Caco-2 (cell line): ENCODE measurements at regions not wholly inside any gene's neighbourhood (a gene's known extent, or its start where the extent isn't known, plus 50 kb on each side); places are given as distances from the start of the nearest gene placed in this dataset.

Experiments
- BruUV-seq: library from RNA; stranded (reverse); fragments of 400-500 nt; replicated peaks from 2 replicates; lab custom pipeline; 2021; lab: Mats Ljungman, UMichigan
- CTCF ChIA-PET: fragments of 300-600 bp; sonication (Branson Sonifier 250); formaldehyde crosslinking; loops from one replicate; lab custom pipeline; 2022; ENCODE audit warnings: antibody characterized with exemption; lab: Charles Lee
- POLR2A ChIA-PET: fragments of 300-600 bp; sonication (Branson Sonifier 250); formaldehyde crosslinking; loops from one replicate; lab custom pipeline; 2022; ENCODE audit warnings: antibody characterized with exemption; lab: Charles Lee
- DNase-seq, 2 experiments: peaks; one replicate each; pipeline versions ENCODE4 v3.0.0 to v3.0.0-alpha.2; 2020 to 2022
- H3K27me3 ChIP-seq: replicated peaks from 2 replicates; pipeline ENCODE4 v1.6.0; 2011; ENCODE audit warnings: low read length; ENCODE audit not compliant: control insufficient read depth, insufficient read depth
- H3K36me3 ChIP-seq: 2 replicates; pipeline ENCODE4 v1.5.1; 2011; ENCODE audit warnings: low read length; ENCODE audit not compliant: control insufficient read depth, insufficient read depth
- H3K4me1 ChIP-seq: fragments of 250-450 bp; sonication (Bioruptor Pico); 2 replicates; pipeline ENCODE4 v1.5.1; 2020; ENCODE audit warnings: mild to moderate bottlenecking
- H3K4me3 ChIP-seq: 2 replicates; pipeline ENCODE4 v1.5.1; 2011; ENCODE audit warnings: low read depth, mild to moderate bottlenecking, control low read depth, low read length
- H3K9me3 ChIP-seq: fragments of 250-450 bp; sonication (Bioruptor Pico); 2 replicates; pipeline ENCODE4 v1.5.1; 2020; ENCODE audit warnings: mild to moderate bottlenecking, moderate library complexity
- H3K27ac Mint-ChIP-seq: one replicate; pipeline ENCODE4 v1.8.0; 2022; ENCODE audit warnings: mixed read lengths; ENCODE audit not compliant: unreplicated experiment
- H3K27me3 Mint-ChIP-seq: one replicate; pipeline ENCODE4 v1.8.0; 2022; ENCODE audit warnings: mixed read lengths; ENCODE audit not compliant: insufficient read depth, unreplicated experiment
- H3K36me3 Mint-ChIP-seq: one replicate; pipeline ENCODE4 v1.8.0; 2022; ENCODE audit warnings: mild to moderate bottlenecking, mixed read lengths; ENCODE audit not compliant: insufficient read depth, unreplicated experiment
- H3K4me1 Mint-ChIP-seq: one replicate; pipeline ENCODE4 v1.8.0; 2022; ENCODE audit warnings: low read depth, mixed read lengths; ENCODE audit not compliant: unreplicated experiment
- H3K4me3 Mint-ChIP-seq: one replicate; pipeline ENCODE4 v1.8.0; 2022; ENCODE audit warnings: mild to moderate bottlenecking, moderate library complexity, mixed read lengths; ENCODE audit not compliant: unreplicated experiment
- H3K9me3 Mint-ChIP-seq: one replicate; pipeline ENCODE4 v1.8.0; 2022; ENCODE audit warnings: mixed read lengths; ENCODE audit not compliant: unreplicated experiment
- CTCF ChIP-seq, 2 experiments: fragments of 200-600 bp in 1 of 2; IDR thresholded peaks; 1 replicate in 1 of 2; 2 replicates in 1 of 2; pipeline versions ENCODE4 v1.5.1 to v1.8.0; 2011 to 2022; ENCODE audit warnings: antibody characterized with exemption in 1 of 2, control low read depth in 1 of 2, inconsistent platforms in 1 of 2, low read depth in 1 of 2, low read length in 1 of 2, mild to moderate bottlenecking in 1 of 2, moderate library complexity in 1 of 2; ENCODE audit not compliant: insufficient read depth in 1 of 2, severe bottlenecking in 1 of 2, unreplicated experiment in 1 of 2
- intact Hi-C: fragments of 100-400 bp; cut with micrococcal nuclease; formaldehyde crosslinking; loops from one replicate; pipeline ENCODE4 v1.10.0; 2022; ENCODE audit not compliant: unreplicated experiment

GRCh38 chr5:39650008-39650762 lies 225.4 kb upstream of the DAB2 start:
- H3K4me1 ChIP-seq = 0 out of 2 replicates have a peak, but pooled peaks cover 3% of the 10 kb centered on the region
- H3K27me3 ChIP-seq = no peaks in the 10 kb centered on the region
- intact Hi-C loops = no loop called here
- H3K36me3 ChIP-seq = no peaks in the 10 kb centered on the region
- H3K4me1 Mint-ChIP-seq = no peaks in the 10 kb centered on the region
- no peaks in the 10 kb centered on the region for H3K9me3 ChIP-seq
- H3K27ac Mint-ChIP-seq = no peak overlapping the region
- DNase-seq = no peak
- H3K4me3 Mint-ChIP-seq = no peak overlapping the region
- ChIA-PET CTCF (no interaction called here), POLR2A (no interaction called here)
- H3K27me3 Mint-ChIP-seq = no peaks in the 10 kb centered on the region
- TF ChIP-seq CTCF (IDR thresholded peaks at IDR 0.05; ENCODE audit: insufficient read depth in 1 of 2, low read depth in 1 of 2, low read length in 1 of 2, severe bottlenecking in 1 of 2, unreplicated experiment in 1 of 2) = no peak
- no TSS peak for BruUV-seq
- H3K4me3 ChIP-seq = no peak overlapping the region
- H3K9me3 Mint-ChIP-seq = no peaks in the 10 kb centered on the region
- no peaks in the 10 kb centered on the region for H3K36me3 Mint-ChIP-seq

DNA sequence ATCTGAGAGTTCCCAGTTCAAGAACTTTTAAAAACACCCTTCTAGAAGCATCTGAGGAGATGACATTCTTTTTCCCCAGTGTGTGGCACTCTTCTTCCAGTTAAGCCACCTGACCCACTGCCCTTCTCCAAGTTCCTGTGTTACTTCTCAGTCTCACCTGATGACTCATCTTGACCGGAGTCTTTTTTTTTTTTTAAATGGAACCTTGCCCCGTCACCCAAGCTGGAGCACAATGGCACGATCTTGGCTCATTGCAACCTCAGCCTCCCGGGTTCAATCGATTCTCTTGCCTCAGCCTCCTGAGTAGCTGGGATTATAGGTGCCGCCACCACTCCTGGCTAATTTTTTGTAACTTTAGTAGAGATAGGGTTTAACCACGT lies 224.1 kb upstream of the DAB2 start:
- H3K4me3 ChIP-seq = no peak overlapping the region
- no TSS peak for BruUV-seq
- no peak for TF ChIP-seq CTCF (IDR thresholded peaks at IDR 0.05; ENCODE audit: insufficient read depth in 1 of 2, low read depth in 1 of 2, low read length in 1 of 2, severe bottlenecking in 1 of 2, unreplicated experiment in 1 of 2)
- no peaks in the 10 kb centered on the region for H3K9me3 ChIP-seq
- Mint-ChIP-seq H3K27ac (no peak overlapping the region), H3K27me3 (no peaks in the 10 kb centered on the region), H3K36me3 (no peaks in the 10 kb centered on the region), H3K4me3 (no peak overlapping the region), H3K4me1 (no peaks in the 10 kb centered on the region), H3K9me3 (no peaks in the 10 kb centered on the region)
- ChIA-PET CTCF (interaction anchor here (0.6 to 0.8 kb wide), 2 partner anchors 38 to 49 kb away, joined by 3 to 5 read pairs; no protein-coding TSS in a partner anchor), POLR2A (no interaction called here)
- DNase-seq = peak; percentile 35 to 49
- intact Hi-C loops = loop anchor here (2.0 kb wide), 1 partner anchor 44 kb away; no protein-coding TSS in a partner anchor
- H3K4me1 ChIP-seq = 0 out of 2 replicates have a peak, but pooled peaks cover 3% of the 10 kb centered on the region
- H3K36me3 ChIP-seq = no peaks in the 10 kb centered on the region
- no peaks in the 10 kb centered on the region for H3K27me3 ChIP-seq

- Histone ChIP-seq H3K9me3 (no peaks in the 10 kb centered on the region), H3K4me1 (0 out of 2 replicates have a peak, but pooled peaks cover 3% of the 10 kb centered on the region), H3K4me3 (no peak overlapping the region), H3K36me3 (no peaks in the 10 kb centered on the region), H3K27me3 (no peaks in the 10 kb centered on the region)
- no peak overlapping the region for H3K4me3 Mint-ChIP-seq
- POLR2A ChIA-PET = no interaction called here
- H3K36me3 Mint-ChIP-seq = no peaks in the 10 kb centered on the region
- H3K27me3 Mint-ChIP-seq = no peaks in the 10 kb centered on the region
- no TSS peak for BruUV-seq
- CTCF ChIA-PET = interaction anchor here (0.8 kb wide), 1 partner anchor 38 kb away, joined by 3 read pairs; no protein-coding TSS in a partner anchor
- intact Hi-C loops = loop anchor here (2.0 kb wide), 1 partner anchor 45 kb away; no protein-coding TSS in a partner anchor
- no peak for DNase-seq
- H3K27ac Mint-ChIP-seq = no peak overlapping the region
- no peaks in the 10 kb centered on the region for H3K9me3 Mint-ChIP-seq
- TF ChIP-seq CTCF (IDR thresholded peaks at IDR 0.05; ENCODE audit: insufficient read depth in 1 of 2, low read depth in 1 of 2, low read length in 1 of 2, severe bottlenecking in 1 of 2, unreplicated experiment in 1 of 2) = no peak
- no peaks in the 10 kb centered on the region for H3K4me1 Mint-ChIP-seq
Observed at GRCh38 chr5:39648085-39648847, 223.5 kb upstream of the DAB2 start.
